ENCODE measurements at regions not wholly inside any gene's neighbourhood (a gene's known extent, or its start where the extent isn't known, plus 50 kb on each side); places are given as distances from the start of the nearest gene placed in this dataset.

- no peak overlapping the region for H2AFZ ChIP-seq (ENCODE audit: low read depth, low read length)
- H3K4me3 ChIP-seq (ENCODE audit: low read length): no peak overlapping the region
- no peaks in the 10 kb centered on the region for H3K27me3 ChIP-seq (ENCODE audit: insufficient read depth, low read length)
- no peaks in the 10 kb centered on the region for H3K4me1 ChIP-seq (ENCODE audit: insufficient read depth, low read length)
- no peaks in the 10 kb centered on the region for H3K36me3 ChIP-seq (ENCODE audit: insufficient read depth, low read length)
- H3K9me3 ChIP-seq (ENCODE audit: low read length): no peaks in the 10 kb centered on the region
These were observed 213.0 kb upstream of the VEGFC start for GRCh38 chr4:177005674-177006230.

- no peaks in the 10 kb centered on the region for H3K27me3 ChIP-seq (ENCODE audit: insufficient read depth, low read length)
- H3K4me3 ChIP-seq (ENCODE audit: low read length): no peak overlapping the region
- H3K4me1 ChIP-seq (ENCODE audit: insufficient read depth, low read length): no peaks in the 10 kb centered on the region
These were observed 213.6 kb upstream of the VEGFC start for GRCh38 chr4:177006331-177006730.

GRCh38 chr4:177008071-177008835, 215.5 kb upstream of the VEGFC start:
- no peak overlapping the region for H3K4me3 ChIP-seq (ENCODE audit: low read length)
- H2AFZ ChIP-seq (ENCODE audit: low read depth, low read length): no peak overlapping the region
- H3K9me3 ChIP-seq (ENCODE audit: low read length): no peaks in the 10 kb centered on the region
- H3K4me1 ChIP-seq (ENCODE audit: insufficient read depth, low read length): no peaks in the 10 kb centered on the region
- no peaks in the 10 kb centered on the region for H3K36me3 ChIP-seq (ENCODE audit: insufficient read depth, low read length)
- no peaks in the 10 kb centered on the region for H3K27me3 ChIP-seq (ENCODE audit: insufficient read depth, low read length)

More at GRCh38 chr4:177006331-177006730, 213.6 kb upstream of the VEGFC start:
- Histone ChIP-seq H3K36me3 (ENCODE audit: insufficient read depth, low read length) (no peaks in the 10 kb centered on the region), H3K9me3 (ENCODE audit: low read length) (no peaks in the 10 kb centered on the region), H2AFZ (ENCODE audit: low read depth, low read length) (no peak overlapping the region)

GRCh38 chr4:177008836-177009501, 216.2 kb upstream of the VEGFC start:
- Histone ChIP-seq H3K36me3 (ENCODE audit: insufficient read depth, low read length) (no peaks in the 10 kb centered on the region), H3K4me1 (ENCODE audit: insufficient read depth, low read length) (no peaks in the 10 kb centered on the region), H3K9me3 (ENCODE audit: low read length) (no peaks in the 10 kb centered on the region), H3K4me3 (ENCODE audit: low read length) (no peak overlapping the region), H3K27me3 (ENCODE audit: insufficient read depth, low read length) (no peaks in the 10 kb centered on the region), H2AFZ (ENCODE audit: low read depth, low read length) (no peak overlapping the region)

GRCh38 chr4:177010418-177010817, 217.7 kb upstream of the VEGFC start:
- no peak overlapping the region for H3K4me3 ChIP-seq (ENCODE audit: low read length)
- H2AFZ ChIP-seq (ENCODE audit: low read depth, low read length): no peak overlapping the region
- no peaks in the 10 kb centered on the region for H3K4me1 ChIP-seq (ENCODE audit: insufficient read depth, low read length)
- no peaks in the 10 kb centered on the region for H3K27me3 ChIP-seq (ENCODE audit: insufficient read depth, low read length)
- H3K36me3 ChIP-seq (ENCODE audit: insufficient read depth, low read length): no peaks in the 10 kb centered on the region
- H3K9me3 ChIP-seq (ENCODE audit: low read length): no peaks in the 10 kb centered on the region

GRCh38 chr4:177012918-177013545, 220.3 kb upstream of the VEGFC start:
- Histone ChIP-seq H3K9me3 (ENCODE audit: low read length) (no peaks in the 10 kb centered on the region), H3K36me3 (ENCODE audit: insufficient read depth, low read length) (no peaks in the 10 kb centered on the region), H3K4me3 (ENCODE audit: low read length) (no peak overlapping the region), H2AFZ (ENCODE audit: low read depth, low read length) (no peak overlapping the region), H3K27me3 (ENCODE audit: insufficient read depth, low read length) (no peaks in the 10 kb centered on the region), H3K4me1 (ENCODE audit: insufficient read depth, low read length) (no peaks in the 10 kb centered on the region)

- no peaks in the 10 kb centered on the region for H3K36me3 ChIP-seq (ENCODE audit: insufficient read depth, low read length)
- no peaks in the 10 kb centered on the region for H3K4me1 ChIP-seq (ENCODE audit: insufficient read depth, low read length)
- no peaks in the 10 kb centered on the region for H3K27me3 ChIP-seq (ENCODE audit: insufficient read depth, low read length)
- no peak overlapping the region for H3K4me3 ChIP-seq (ENCODE audit: low read length)
- no peaks in the 10 kb centered on the region for H3K9me3 ChIP-seq (ENCODE audit: low read length)
- H2AFZ ChIP-seq (ENCODE audit: low read depth, low read length): no peak overlapping the region
These were observed 223.9 kb upstream of the VEGFC start for GRCh38 chr4:177016541-177017141.

- H3K4me1 ChIP-seq (ENCODE audit: insufficient read depth, low read length): no peaks in the 10 kb centered on the region
- H3K4me3 ChIP-seq (ENCODE audit: low read length): no peak overlapping the region
- H2AFZ ChIP-seq (ENCODE audit: low read depth, low read length): no peak overlapping the region
- H3K9me3 ChIP-seq (ENCODE audit: low read length): no peaks in the 10 kb centered on the region
- H3K27me3 ChIP-seq (ENCODE audit: insufficient read depth, low read length): no peaks in the 10 kb centered on the region
- H3K36me3 ChIP-seq (ENCODE audit: insufficient read depth, low read length): no peaks in the 10 kb centered on the region
These were observed 231.2 kb upstream of the VEGFC start for GRCh38 chr4:177023951-177024350.

GRCh38 chr4:177032341-177032740, 239.6 kb upstream of the VEGFC start:
- Histone ChIP-seq H3K4me3 (ENCODE audit: low read length) (no peak overlapping the region), H3K9me3 (ENCODE audit: low read length) (no peaks in the 10 kb centered on the region)

GRCh38 chr4:177033135-177033534, 240.4 kb upstream of the VEGFC start:
- Histone ChIP-seq H3K9me3 (ENCODE audit: low read length) (no peaks in the 10 kb centered on the region), H3K4me1 (ENCODE audit: insufficient read depth, low read length) (no peaks in the 10 kb centered on the region), H2AFZ (ENCODE audit: low read depth, low read length) (no peak overlapping the region), H3K27me3 (ENCODE audit: insufficient read depth, low read length) (no peaks in the 10 kb centered on the region), H3K36me3 (ENCODE audit: insufficient read depth, low read length) (no peaks in the 10 kb centered on the region), H3K4me3 (ENCODE audit: low read length) (no peak overlapping the region)

More at GRCh38 chr4:177032341-177032740, 239.6 kb upstream of the VEGFC start:
- H2AFZ ChIP-seq (ENCODE audit: low read depth, low read length): no peak overlapping the region
- H3K27me3 ChIP-seq (ENCODE audit: insufficient read depth, low read length): no peaks in the 10 kb centered on the region
- H3K36me3 ChIP-seq (ENCODE audit: insufficient read depth, low read length): no peaks in the 10 kb centered on the region
- no peaks in the 10 kb centered on the region for H3K4me1 ChIP-seq (ENCODE audit: insufficient read depth, low read length)

GRCh38 chr4:177033632-177034031, 240.9 kb upstream of the VEGFC start:
- Histone ChIP-seq H3K4me1 (ENCODE audit: insufficient read depth, low read length) (no peaks in the 10 kb centered on the region), H3K9me3 (ENCODE audit: low read length) (no peaks in the 10 kb centered on the region), H3K36me3 (ENCODE audit: insufficient read depth, low read length) (no peaks in the 10 kb centered on the region), H2AFZ (ENCODE audit: low read depth, low read length) (no peak overlapping the region), H3K4me3 (ENCODE audit: low read length) (no peak overlapping the region), H3K27me3 (ENCODE audit: insufficient read depth, low read length) (no peaks in the 10 kb centered on the region)

- no peaks in the 10 kb centered on the region for H3K9me3 ChIP-seq (ENCODE audit: low read length)
These were observed 248.6 kb upstream of the VEGFC start for GRCh38 chr4:177041356-177041755.

More at GRCh38 chr4:177041356-177041755, 248.6 kb upstream of the VEGFC start:
- H3K27me3 ChIP-seq (ENCODE audit: insufficient read depth, low read length): no peaks in the 10 kb centered on the region
- H3K4me1 ChIP-seq (ENCODE audit: insufficient read depth, low read length): peaks cover 6% of the 10 kb centered on the region
- no peak overlapping the region for H2AFZ ChIP-seq (ENCODE audit: low read depth, low read length)
- no peaks in the 10 kb centered on the region for H3K36me3 ChIP-seq (ENCODE audit: insufficient read depth, low read length)
- H3K4me3 ChIP-seq (ENCODE audit: low read length): no peak overlapping the region

All from neuron (in vitro differentiated cells).